ENCODE measurements at regions not wholly inside any gene's neighbourhood (a gene's known extent, or its start where the extent isn't known, plus 50 kb on each side); places are given as distances from the start of the nearest gene placed in this dataset.
A peak's percentile ranks its signal among the peaks of the same experiment; 100 is the strongest.
"Not testable (repeated sequence)": the region's sequence is repeated elsewhere in the genome, so short reads cannot be mapped to it uniquely, and the experiment has no call there.

DNA sequence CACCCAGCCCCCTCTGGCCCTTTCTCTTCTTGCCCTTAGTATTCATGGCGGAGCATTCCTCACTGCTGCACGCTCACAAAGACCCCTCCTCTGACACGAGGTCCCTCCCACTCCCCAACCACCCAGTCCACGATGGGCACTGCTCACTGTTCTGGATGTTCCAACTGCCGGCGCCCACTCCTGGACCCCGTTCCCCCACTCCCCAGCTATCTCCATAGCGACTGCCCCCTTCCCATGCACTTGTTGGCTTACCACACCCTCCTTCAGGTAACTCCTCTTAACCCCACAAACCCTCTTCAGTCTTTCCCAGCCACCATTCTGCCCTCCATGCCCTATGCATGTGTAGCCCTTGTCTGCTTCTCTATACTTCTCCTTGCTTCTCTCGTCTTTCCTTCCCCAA lies 961.5 kb upstream of the DEFB115 start:
- not testable (repeated sequence) for DNase-seq (ENCODE audit: low spot score)

DNA sequence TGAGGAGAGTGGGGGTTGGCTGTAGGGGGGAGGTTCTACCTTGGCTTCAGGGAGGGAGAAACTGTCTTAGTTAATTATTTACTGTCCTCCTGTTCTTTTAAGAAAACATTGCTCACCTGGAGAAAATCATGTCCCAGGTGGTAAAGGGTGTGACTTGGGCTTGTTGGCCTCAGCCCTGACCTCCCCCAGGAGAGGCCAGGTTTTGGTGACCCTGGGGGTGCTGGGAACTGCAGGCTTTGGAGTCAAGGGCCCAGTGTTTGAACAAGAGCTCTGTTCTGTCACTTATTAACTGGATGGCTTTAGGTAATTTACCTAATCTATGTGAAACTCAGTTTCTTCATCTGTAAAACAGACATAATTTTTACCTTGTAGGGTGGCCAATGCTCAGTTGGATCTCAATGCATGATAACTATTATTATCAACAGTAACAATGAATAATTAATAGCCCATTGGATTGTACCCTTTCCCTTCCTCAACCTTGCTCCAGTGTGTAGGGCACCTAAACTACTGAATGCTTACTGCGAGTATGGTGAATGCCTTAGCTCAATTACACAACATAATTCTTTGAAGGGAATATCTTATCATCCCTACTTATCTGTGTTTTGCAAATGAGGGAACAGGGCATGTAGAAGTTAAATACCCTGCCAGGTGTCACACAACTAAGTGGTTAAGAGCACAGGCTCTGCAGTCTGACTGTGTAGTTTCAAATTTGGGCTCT lies 959.4 kb upstream of the DEFB115 start:
- not testable (repeated sequence) for DNase-seq (ENCODE audit: low spot score)

DNA sequence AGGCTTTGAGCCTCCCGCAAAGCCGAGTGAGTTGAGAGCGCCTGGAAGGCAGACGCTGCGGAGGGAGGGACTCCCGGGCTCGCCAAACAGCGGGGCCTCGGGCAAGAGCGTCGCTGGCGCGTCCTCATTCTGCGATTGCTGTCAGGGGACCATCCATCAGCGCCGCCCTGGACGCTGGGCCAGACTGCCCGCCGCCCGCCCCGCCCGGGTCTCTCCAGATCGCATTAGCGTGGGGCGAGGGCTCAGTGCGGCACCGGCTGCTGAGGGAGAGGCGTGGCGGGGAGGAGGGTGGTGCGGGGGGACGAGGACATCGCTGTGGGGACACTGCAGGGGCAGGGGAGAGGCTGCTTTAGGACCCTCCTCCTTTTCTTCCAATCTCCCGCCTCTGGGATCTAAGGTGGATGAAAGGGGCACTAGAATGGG lies 957.2 kb upstream of the DEFB115 start:
- DNase-seq (ENCODE audit: low spot score): not testable (repeated sequence)

DNA sequence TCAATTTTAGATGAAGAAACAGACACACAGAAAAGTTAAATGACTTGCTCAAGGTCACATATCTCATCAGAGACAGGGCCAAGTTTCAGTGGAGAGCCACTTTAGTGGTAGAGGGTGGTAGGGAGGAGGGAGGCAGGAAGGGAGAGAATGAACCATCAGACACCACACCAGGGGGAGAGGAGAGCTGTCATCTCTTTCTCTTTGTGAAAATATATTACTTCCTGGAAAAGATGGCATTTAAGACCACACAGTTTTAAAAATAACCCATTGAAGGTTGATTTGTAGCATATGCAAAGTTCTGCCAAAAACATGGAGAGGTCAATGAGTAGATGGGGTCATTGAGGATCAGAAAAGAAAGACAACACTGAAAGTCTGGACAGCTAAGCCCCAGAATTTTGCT lies 954.7 kb upstream of the DEFB115 start:
- not testable (repeated sequence) for DNase-seq (ENCODE audit: low spot score)

DNA sequence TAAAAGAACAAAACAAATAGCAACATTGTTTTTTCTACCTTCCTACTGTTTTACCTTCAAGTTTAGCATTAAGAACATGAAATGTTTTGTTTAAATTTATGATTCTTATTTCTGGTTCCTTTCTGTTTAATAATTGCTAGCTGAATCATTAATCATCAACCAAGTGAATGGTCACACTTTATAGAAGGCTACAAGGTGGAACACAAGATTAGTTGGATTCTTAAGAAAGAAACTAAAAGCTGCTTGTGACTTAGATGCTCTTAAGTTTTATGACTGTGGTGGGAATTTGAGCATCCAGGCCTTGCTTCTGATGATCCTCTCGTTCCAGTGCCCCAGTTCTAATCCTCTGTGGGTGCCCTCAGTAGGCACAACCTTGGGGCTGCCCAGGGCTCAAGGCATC lies 947.5 kb upstream of the DEFB115 start:
- not testable (repeated sequence) for DNase-seq (ENCODE audit: low spot score)

DNA sequence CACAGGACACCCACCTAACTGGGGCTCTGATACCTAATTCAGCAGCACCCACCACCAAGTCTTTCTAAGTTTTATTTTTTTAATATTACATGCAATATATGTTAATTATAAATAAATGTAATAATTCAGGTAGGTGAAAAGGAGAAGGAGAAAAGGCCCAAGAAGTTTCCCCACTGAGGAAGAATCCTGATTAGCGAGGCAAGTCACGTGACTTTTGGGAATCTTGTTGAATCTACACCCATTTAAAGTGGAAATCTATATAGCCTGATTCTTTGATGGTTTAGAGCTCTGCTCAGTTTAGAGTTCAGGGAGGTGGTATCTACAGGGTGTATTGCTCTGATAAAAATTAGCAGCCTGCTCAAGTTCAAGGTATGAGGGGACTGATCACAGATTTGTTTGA lies 947.1 kb upstream of the DEFB115 start:
- DNase-seq (ENCODE audit: low spot score): not testable (repeated sequence)

- not testable (repeated sequence) for DNase-seq (ENCODE audit: low spot score)
Observed at GRCh38 chr20:30312220-30312619, 945.2 kb upstream of the DEFB115 start.

DNA sequence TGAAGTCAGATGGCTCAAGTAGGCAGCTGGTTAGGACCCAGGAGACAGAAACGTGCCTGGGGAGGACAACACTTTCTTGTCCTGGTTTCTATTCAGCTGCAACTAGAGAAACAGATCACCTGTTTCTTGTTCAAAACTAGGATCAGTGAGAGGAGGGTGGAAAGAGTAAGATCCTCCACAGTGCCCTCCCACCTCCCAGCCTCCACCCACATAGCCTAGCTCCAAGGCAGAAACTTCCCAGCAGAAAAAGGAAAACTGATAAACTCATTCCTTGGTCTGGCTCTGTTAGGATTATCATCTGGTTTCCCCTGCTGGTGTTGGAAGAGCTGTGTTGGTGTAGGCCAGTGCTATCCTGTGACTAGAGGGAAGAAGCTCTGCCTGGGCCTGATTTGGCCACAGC lies 943.8 kb upstream of the DEFB115 start:
- DNase-seq (ENCODE audit: low spot score): not testable (repeated sequence)

- DNase-seq (ENCODE audit: low spot score): peak; percentile 14
Observed at GRCh38 chr20:30316063-30316462, 941.4 kb upstream of the DEFB115 start.

DNA sequence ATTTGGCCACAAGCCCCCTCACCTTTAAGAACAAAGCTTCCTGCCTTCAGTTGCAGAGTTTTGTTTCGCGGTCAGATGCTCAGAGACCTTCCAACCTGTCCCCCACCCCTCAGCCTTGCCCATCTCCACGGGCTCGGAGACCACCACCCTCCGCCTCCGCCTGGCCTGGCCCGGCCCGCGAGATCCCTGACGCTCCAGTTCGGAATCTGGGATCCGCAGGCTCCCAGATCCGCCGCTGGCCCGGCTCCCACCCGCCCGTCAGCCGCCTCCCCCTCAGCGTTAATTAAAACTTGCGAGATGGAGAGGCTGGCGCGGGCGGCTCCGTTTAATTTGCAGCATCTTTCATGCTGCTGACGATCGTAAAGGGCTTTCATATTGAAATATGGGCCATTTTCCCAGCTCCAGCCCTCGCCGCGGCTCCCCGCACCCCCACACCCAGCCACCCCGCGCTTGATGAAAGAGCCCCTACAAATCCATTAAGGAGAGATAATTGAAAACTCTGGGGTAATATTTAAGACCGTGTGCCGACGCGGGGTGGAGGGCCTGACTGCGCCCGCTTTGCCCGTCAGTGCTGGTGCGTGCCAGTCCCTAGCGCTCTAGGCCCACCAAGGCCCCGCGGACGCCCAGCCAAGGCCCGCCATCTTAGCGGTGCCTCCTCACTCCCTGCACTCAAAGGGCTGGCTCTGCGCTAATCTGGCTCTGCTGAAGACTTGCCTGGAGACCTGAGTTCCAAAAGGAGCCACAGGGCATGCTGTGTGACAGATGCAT lies 940.7 kb upstream of the DEFB115 start:
- DNase-seq (ENCODE audit: low spot score): not testable (repeated sequence)

GRCh38 chr20:30333744-30334143 lies 923.7 kb upstream of the DEFB115 start:
- DNase-seq (ENCODE audit: low spot score): not testable (repeated sequence)

GRCh38 chr20:30337556-30337955 lies 919.9 kb upstream of the DEFB115 start:
- DNase-seq (ENCODE audit: low spot score): not testable (repeated sequence)

DNA sequence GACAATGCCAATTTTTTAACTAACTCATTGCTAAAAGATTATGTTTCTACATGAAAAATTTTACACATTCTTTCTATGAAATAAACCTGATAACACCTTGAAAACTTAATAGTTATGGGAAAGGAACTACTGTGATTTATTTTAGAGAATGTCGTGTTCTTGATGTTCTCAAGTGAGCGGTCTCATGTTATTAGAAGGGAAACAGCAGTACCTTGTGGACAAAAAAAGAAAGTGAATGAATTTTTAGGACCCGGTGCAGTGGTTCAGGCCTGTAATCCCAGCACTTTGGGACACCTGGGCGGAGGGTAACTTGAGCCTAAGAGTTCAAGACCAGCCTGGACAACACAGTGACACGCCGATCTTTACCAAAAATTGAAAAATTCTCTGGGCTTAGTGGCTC lies 908.5 kb upstream of the DEFB115 start:
- not testable (repeated sequence) for DNase-seq (ENCODE audit: low spot score)

DNA sequence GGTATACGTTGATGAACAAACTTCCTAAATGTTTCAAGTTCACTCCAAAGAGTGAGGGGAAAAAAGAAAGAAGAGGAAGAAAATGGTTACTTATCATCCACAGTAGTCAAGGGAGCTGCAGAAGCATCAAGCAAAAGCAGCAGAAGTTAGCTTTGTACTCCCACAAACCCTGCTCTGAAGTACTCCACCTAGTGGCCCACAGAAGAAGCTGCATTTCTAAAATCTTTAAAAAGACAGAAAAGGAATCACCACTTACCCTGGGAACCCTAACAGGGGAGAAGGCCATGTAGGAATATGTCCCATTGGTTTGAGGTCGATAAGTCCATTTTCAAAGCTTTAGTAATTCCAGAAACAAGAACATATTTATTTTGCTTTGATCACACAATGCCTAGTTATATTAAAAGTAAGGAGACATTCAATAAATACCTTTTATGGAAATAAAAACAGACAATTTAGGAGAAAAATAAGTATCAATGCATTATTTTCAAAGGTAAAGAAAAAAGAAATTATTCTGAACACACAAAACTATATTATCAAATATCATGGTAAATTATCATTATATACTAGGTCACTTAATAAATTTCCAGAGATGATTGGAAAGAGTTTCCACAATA lies 900.5 kb upstream of the DEFB115 start:
- DNase-seq (ENCODE audit: low spot score): not testable (repeated sequence)

DNA sequence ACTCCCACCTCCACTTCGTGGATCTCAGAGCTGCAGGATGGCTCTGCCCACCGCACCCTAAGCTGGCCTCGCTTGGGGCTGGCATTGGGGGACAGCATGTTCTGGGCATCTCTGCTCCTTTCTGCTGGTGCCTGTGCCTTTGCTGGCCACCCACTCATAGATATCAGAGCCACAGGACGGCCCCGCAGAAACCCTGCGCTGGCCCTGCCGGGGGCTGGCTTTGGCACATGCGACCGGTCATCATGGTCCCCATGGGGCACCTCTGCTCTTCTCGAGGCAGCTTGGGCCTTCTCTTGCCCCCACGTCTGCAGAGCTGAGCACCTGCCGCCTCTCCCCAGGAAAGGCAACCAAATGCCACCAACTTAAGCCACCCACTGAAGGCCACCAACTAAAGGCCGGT lies 895.7 kb upstream of the DEFB115 start:
- not testable (repeated sequence) for DNase-seq (ENCODE audit: low spot score)

DNA sequence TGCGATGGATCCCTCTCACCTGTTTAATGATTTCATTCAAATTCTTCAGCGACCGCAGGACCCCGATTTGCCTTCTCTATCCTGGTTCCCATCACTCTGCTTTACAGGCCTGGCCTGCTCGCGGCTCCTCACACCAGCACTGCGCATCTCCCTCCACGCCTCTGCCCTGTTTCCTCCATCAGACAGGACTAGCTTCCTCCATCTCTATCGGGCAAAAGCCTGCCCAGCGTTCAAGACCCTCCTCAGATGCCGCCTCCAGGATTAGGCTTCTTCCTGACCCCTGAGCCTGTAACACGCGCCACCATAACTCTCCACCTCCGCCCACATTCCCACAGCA lies 881.1 kb upstream of the DEFB115 start:
- DNase-seq (ENCODE audit: low spot score): not testable (repeated sequence)

DNA sequence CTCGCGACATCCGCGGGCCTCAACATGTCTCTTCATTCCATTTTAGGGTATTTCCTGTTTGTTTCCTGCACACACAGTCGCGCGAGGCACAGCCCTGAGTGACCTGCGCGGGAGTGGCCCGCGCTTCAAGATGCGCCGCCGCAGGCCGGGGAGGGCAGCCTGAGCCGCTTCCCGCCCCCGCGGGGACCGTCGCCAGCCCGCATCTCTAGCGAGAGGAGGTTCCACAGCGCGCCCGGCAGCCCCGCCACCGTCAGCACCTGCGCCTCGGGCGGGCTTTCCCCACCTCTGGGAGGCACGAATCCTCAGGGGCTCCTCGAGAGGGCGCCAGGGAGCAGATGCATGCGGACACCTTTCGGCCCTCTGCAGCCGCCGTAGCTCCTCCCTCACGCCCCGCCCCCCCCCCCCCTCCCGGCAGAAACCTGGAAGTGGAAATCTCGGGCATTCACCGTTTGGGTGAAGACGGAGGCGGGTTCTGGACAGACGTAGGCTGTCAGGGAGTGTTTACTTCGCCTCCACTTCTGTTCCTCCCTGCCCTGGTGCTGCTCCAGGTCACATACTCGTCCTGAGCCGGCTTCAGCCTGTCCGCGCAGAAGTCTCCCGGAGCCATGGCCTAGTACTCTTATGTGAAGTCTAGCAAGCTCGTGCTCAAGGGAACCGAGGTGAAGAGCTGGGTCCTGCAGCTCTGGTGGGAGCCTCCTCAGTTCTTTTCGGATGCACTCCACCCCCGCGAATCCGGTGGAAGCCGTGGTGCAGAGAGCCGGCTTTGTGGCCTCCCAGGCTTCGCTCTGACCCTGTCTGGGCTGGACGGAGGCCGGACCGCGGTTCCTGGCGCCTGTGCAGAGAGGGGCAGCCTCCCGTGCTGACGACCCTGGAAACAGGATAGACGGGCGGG lies 880.5 kb upstream of the DEFB115 start:
- DNase-seq (ENCODE audit: low spot score): peak; percentile 63

- not testable (repeated sequence) for DNase-seq (ENCODE audit: low spot score)
Observed at GRCh38 chr20:30378317-30378716, 879.1 kb upstream of the DEFB115 start.

GRCh38 chr20:30378721-30379120 lies 878.7 kb upstream of the DEFB115 start:
- not testable (repeated sequence) for DNase-seq (ENCODE audit: low spot score)

DNA sequence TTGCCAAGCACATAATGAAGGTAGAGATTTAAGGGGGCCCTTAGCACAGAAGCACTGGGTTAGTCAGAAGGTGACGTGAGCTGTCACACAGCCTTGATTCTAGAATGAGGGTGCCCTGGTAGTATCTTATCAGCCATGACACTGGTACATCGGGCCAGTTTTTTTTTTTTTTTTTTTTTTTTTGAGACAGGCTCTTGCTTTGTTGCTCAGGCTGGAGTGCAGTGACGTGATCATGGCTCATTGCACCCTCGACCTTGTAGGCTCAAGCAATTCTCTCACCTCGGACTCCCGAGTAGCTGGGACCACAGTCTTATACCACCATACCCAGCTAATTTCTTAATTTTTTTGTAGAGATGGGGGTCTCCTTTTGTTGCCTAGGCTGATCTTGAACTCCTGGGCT lies 872.6 kb upstream of the DEFB115 start:
- not testable (repeated sequence) for DNase-seq (ENCODE audit: low spot score)

DNA sequence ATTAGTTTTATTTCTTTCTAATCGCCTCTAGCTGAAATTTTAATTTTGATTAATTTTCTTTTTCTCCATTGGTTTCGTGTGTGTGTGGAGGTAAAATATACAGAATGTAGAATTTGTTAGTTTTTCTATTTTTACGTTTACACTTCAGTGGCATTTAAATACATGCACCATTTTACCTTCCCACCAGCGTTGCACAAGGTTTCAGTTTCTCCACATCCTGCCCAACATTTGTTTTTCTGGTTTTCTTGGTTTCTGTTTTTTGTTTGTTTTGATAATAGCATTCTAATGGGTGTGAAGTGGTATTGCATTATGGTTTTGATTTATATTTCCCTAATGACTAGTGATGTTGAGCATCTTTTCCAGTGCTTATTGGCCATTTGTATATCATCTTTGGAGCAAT lies 871.4 kb upstream of the DEFB115 start:
- DNase-seq (ENCODE audit: low spot score): not testable (repeated sequence)

DNA sequence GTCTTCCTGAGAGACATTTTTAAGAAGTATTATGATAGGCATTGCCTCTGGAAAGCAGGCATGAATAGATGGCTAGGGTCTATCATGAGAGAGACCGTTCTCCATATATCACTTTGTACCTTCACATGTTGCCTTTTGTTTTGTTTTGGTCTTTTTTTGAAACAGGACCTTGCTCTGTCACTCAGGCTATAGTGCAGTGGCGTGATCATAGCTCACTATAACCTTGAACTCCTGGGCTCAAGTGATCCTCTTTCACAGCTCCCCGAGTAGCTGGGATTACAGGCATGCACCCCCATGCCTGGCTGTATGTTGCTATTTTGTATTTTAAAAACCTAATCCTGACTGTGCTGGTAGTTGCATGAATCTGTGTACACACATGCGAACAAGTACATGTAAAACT lies 869.6 kb upstream of the DEFB115 start:
- DNase-seq (ENCODE audit: low spot score): not testable (repeated sequence)

All from putamen (tissue), 1 donor.